Thoracic aorta (tissue), 2 donors: ENCODE measurements at regions not wholly inside any gene's neighbourhood (a gene's known extent, or its start where the extent isn't known, plus 50 kb on each side); places are given as distances from the start of the nearest gene placed in this dataset.
"Not testable (repeated sequence)": the region's sequence is repeated elsewhere in the genome, so short reads cannot be mapped to it uniquely, and the experiment has no call there.

ENCODE experiments used
- ATAC-seq: fragments of 150-250 bp; one replicate; pipeline ENCODE4 v1.8.0; 2017; ENCODE audit warnings: low read depth; ENCODE audit not compliant: insufficient number of reproducible peaks, low FRiP score
- DNase-seq: peaks from one replicate; pipeline ENCODE4 v3.0.0-alpha.2; 2020; ENCODE audit warnings: low spot score
- H3K27ac ChIP-seq, 2 donors: fragments of 200-600 bp; sonication (generic); 1 replicate in 1 of 2; 2 replicates in 1 of 2; pipeline ENCODE4 v1.5.1; 2016; ENCODE audit warnings: mild to moderate bottlenecking in 2 of 2, moderate library complexity in 2 of 2
- H3K27me3 ChIP-seq: fragments of 200-600 bp; sonication (generic); replicated peaks from 2 replicates; pipeline ENCODE4 v1.6.0; 2016; ENCODE audit warnings: mild to moderate bottlenecking; ENCODE audit not compliant: insufficient read depth
- H3K36me3 ChIP-seq: fragments of 200-600 bp; sonication (generic); one replicate; pipeline ENCODE4 v1.5.1; 2016
- H3K4me1 ChIP-seq, 2 donors: fragments of 200-600 bp; sonication (generic); 1 replicate in 1 of 2; 2 replicates in 1 of 2; pipeline versions ENCODE4 v1.5.1 to v1.6.0; 2016; ENCODE audit warnings: low read depth in 2 of 2, mild to moderate bottlenecking in 1 of 2; ENCODE audit not compliant: control insufficient read depth in 1 of 2
- H3K4me3 ChIP-seq: fragments of 200-600 bp; sonication (generic); 2 replicates; pipeline ENCODE4 v1.5.1; 2016; ENCODE audit warnings: mild to moderate bottlenecking
- H3K9me3 ChIP-seq: fragments of 200-600 bp; sonication (generic); 2 replicates; pipeline ENCODE4 v1.5.1; 2016
- TF ChIP-seq, protein P1 (sequence below): fragments of 200-600 bp; sonication (generic); IDR thresholded peaks from one replicate; pipeline ENCODE4 v1.5.1; 2019; ENCODE audit warnings: antibody characterized with exemption

DNA sequence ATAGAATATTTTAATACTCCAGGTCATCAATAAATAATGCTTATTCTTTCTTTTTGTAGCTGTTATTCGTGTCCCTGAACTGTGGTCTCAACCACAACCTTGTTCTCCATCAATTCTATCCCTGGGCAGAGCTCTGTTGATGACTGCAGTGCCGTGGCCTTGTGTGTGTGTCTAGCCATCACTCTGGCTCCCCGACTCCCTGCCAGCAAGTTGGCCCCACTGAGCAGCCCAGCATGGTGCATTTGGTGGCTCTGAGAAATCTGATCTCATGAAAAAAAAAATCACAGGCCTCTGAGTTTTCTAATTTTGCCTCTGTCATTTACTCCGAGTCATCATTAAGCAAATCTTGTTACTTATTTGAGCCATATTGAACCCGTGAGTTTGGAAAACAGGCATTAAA lies 164.7 kb downstream of the GOLGA6L6 start:
- Histone ChIP-seq H3K4me1 (no peaks in the 10 kb centered on the region), H3K27me3 (no peaks in the 10 kb centered on the region), H3K9me3 (no peaks in the 10 kb centered on the region), H3K36me3 (no peaks in the 10 kb centered on the region), H3K4me3 (no peak overlapping the region), H3K27ac (no peak overlapping the region)
- ATAC-seq (no peak), DNase-seq (no peak)
- TF ChIP-seq, protein P1, sequence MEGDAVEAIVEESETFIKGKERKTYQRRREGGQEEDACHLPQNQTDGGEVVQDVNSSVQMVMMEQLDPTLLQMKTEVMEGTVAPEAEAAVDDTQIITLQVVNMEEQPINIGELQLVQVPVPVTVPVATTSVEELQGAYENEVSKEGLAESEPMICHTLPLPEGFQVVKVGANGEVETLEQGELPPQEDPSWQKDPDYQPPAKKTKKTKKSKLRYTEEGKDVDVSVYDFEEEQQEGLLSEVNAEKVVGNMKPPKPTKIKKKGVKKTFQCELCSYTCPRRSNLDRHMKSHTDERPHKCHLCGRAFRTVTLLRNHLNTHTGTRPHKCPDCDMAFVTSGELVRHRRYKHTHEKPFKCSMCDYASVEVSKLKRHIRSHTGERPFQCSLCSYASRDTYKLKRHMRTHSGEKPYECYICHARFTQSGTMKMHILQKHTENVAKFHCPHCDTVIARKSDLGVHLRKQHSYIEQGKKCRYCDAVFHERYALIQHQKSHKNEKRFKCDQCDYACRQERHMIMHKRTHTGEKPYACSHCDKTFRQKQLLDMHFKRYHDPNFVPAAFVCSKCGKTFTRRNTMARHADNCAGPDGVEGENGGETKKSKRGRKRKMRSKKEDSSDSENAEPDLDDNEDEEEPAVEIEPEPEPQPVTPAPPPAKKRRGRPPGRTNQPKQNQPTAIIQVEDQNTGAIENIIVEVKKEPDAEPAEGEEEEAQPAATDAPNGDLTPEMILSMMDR, result no peak

DNA sequence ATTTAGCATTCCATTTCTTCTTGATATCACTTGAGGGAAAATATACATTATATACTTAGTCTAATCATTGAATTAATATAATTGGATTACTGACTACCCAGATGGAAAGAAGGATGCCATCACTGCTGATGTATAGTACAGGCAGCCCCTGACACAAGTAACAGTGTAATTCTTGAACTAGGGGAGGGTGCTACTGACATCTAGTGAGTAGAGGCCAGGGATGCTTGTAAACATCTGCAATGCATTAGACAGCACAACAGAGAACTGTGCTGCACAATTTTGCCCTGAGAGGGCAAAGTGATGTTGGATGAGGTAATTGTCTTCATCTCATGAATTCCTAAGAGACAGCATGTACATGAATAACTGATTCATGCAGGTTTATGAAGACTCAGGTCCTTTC lies 169.2 kb downstream of the GOLGA6L6 start:
- H3K27ac ChIP-seq, H3K9me3 ChIP-seq, H3K36me3 ChIP-seq, H3K4me1 ChIP-seq, DNase-seq, H3K27me3 ChIP-seq, H3K4me3 ChIP-seq, ATAC-seq: not testable (repeated sequence)

DNA sequence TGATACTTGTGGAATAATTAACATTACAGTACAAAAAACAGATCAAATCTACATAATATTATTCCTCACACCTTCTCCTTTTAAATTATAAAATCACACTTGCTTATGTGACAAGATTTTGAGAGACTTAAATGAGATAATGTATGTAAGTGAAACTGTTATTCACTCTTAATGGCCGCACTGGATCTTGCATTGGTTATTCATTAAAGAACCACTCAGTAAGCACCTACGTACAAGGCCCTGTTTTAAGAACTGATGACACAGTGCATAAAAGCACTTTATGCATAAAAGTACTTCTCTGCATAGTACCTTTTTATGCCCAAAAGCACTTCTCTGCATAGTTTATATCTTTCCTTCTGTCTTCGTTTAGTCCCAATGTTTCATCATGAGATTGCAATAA lies 172.1 kb downstream of the GOLGA6L6 start:
- no peaks in the 10 kb centered on the region for H3K4me1 ChIP-seq
- ATAC-seq (no peak), DNase-seq (no peak)
- H3K4me3 ChIP-seq, result no peak overlapping the region
- no peaks in the 10 kb centered on the region for H3K9me3 ChIP-seq
- no peaks in the 10 kb centered on the region for H3K27me3 ChIP-seq
- no peak overlapping the region for H3K27ac ChIP-seq
- TF ChIP-seq, protein P1, result no peak
- no peaks in the 10 kb centered on the region for H3K36me3 ChIP-seq

DNA sequence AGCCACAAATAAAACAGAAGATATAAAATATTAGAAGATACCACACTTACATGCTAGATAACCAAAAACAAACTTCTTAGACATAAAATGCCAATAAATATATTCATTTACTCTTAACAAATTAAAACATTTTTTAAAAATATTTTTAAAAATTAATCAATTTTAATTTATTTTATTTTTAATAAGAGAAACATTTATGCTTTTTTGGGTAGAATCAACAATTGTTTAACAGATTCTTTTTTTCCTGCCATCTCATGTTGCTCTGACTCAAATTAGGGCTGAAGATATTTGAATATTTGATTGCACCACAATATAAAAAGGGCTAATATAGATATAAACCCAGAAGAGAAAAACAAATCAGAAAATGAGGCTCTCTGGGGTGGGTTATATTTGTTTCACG lies 172.6 kb downstream of the GOLGA6L6 start:
- Histone ChIP-seq H3K4me1 (no peaks in the 10 kb centered on the region), H3K36me3 (no peaks in the 10 kb centered on the region), H3K27me3 (no peaks in the 10 kb centered on the region), H3K9me3 (no peaks in the 10 kb centered on the region), H3K4me3 (no peak overlapping the region), H3K27ac (no peak overlapping the region)
- DNase-seq (no peak), ATAC-seq (no peak)
- TF ChIP-seq, protein P1, result no peak

DNA sequence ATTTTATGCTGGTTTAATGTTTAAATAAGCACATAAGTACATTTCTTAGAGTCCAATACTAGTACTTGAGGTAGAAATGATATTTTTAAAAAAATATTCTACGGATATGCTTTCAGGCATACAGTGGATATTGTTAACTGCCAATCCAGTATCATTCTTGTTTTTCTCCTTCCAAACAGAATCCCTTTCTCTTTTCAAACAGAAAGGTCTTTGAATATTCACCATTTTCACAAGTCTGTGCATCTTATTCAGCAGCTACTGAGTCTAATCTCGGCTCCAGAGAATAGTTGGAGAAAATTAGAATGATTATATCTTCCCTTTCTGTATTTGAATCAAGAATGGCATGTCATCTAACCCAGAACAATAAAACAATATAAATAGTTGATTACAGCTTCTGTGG lies 174.5 kb downstream of the GOLGA6L6 start:
- Histone ChIP-seq H3K9me3 (no peaks in the 10 kb centered on the region), H3K27ac (no peak overlapping the region), H3K4me3 (no peak overlapping the region), H3K27me3 (no peaks in the 10 kb centered on the region), H3K36me3 (no peaks in the 10 kb centered on the region), H3K4me1 (no peaks in the 10 kb centered on the region)
- TF ChIP-seq, protein P1, result no peak
- ATAC-seq, result no peak
- no peak for DNase-seq

DNA sequence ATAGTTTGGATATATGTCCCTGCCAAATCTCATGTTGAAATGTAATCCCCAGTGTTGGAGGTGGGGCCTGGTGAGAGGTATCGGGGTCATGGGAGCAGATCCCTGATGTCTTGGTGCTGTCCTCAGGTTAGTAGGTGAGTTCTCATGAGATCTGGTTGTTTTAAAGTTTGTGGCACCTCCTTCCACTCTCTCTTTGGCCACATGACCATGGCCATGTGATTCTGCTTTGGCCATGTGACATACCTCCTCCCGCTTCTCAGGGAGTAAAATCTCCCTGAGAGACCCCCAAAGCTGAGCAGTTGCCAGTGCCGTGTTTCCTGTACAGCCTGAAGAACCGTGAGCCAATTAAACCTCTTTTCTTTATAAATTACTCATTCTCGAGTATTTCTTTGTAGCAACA lies 178.0 kb downstream of the GOLGA6L6 start:
- DNase-seq, ATAC-seq, H3K4me3 ChIP-seq, H3K27me3 ChIP-seq, H3K27ac ChIP-seq, H3K4me1 ChIP-seq, H3K36me3 ChIP-seq, H3K9me3 ChIP-seq: not testable (repeated sequence)
